ENCODE measurements at regions not wholly inside any gene's neighbourhood (a gene's known extent, or its start where the extent isn't known, plus 50 kb on each side); places are given as distances from the start of the nearest gene placed in this dataset.

DNA sequence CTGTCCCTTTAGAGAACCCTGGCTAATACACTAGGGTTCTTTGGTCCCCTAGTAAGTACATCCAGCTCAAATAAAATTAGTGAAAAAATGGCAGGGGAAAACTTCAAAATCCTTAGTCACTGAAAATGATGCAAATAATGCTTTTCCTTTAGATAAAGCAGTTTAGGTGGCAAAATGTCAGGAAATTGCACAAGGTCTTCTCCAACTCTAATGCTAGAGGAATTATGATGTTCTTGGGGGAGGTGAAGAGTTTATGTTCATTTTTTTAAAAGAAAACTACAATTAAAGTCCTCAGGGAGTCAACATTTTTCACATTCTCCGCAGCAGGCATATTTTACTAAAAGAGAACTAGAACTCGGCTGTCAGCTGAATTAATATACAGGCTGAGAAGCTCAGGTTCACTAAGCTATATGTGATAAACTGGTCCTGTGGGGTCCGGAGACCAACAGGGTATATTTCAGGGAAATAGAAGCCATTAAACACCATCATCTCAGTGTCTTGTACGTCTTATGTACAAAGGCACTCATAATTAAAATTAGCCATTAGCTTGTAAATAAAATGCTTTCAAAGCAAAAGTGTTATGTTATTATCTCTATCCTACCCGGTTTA, 1164.7 kb upstream of the AUTS2 start:
- H3K9me3 ChIP-seq = peaks cover 0 to 11% (median 0%) of the 10 kb centered on the region in 4 donors
- WGBS, 2 donors = 84 to 87% methylated on average over 5 of the region's 5 CpGs

GRCh38 chr7:68434857-68435256, 1163.4 kb upstream of the AUTS2 start:
- Histone ChIP-seq H3K36me3 (no peaks in the 10 kb centered on the region), H3K4me1 (no peaks in the 10 kb centered on the region), H3K9me3 (peaks cover 0 to 11% (median 0%) of the 10 kb centered on the region in 4 donors), H3K4me3 (no peak overlapping the region), H3K27me3 (no peaks in the 10 kb centered on the region), H3K27ac (no peak overlapping the region)
- intact Hi-C loops (cut with DNase I) = no loop called here
- no peak for TF ChIP-seq POLR2A (IDR thresholded peaks at IDR 0.05)
- no peak for TF ChIP-seq CTCF (IDR thresholded peaks at IDR 0.05)
- no peak for TF ChIP-seq EP300 (IDR thresholded peaks at IDR 0.05)
- TF ChIP-seq POLR2AphosphoS5 (IDR thresholded peaks at IDR 0.05) = no peak
- DNase-seq = no peak
- WGBS, 2 donors = 44 to 69% methylated on average over 13 of the region's 13 CpGs

More for the DNA sequence above, 1164.7 kb upstream of the AUTS2 start:
- H3K27ac ChIP-seq = no peak overlapping the region
- no peaks in the 10 kb centered on the region for H3K4me1 ChIP-seq
- TF ChIP-seq POLR2A (IDR thresholded peaks at IDR 0.05) (no peak), POLR2AphosphoS5 (IDR thresholded peaks at IDR 0.05) (no peak), EP300 (IDR thresholded peaks at IDR 0.05) (no peak), CTCF (IDR thresholded peaks at IDR 0.05) (no peak)
- DNase-seq = no peak
- H3K36me3 ChIP-seq = no peaks in the 10 kb centered on the region
- no peak overlapping the region for H3K4me3 ChIP-seq
- no peaks in the 10 kb centered on the region for H3K27me3 ChIP-seq
- intact Hi-C loops (cut with DNase I) = no loop called here

- Histone ChIP-seq H3K4me1 (no peaks in the 10 kb centered on the region), H3K27ac (no peak overlapping the region), H3K9me3 (peaks cover 0 to 11% (median 0%) of the 10 kb centered on the region in 4 donors), H3K27me3 (no peaks in the 10 kb centered on the region), H3K4me3 (no peak overlapping the region), H3K36me3 (no peaks in the 10 kb centered on the region)
- WGBS, 2 donors = 41 to 52% methylated on average over 2 of the region's 2 CpGs
- no peak for DNase-seq
- intact Hi-C loops (cut with DNase I) = no loop called here
- TF ChIP-seq POLR2AphosphoS5 (IDR thresholded peaks at IDR 0.05) = no peak
- no peak for TF ChIP-seq POLR2A (IDR thresholded peaks at IDR 0.05)
- no peak for TF ChIP-seq EP300 (IDR thresholded peaks at IDR 0.05)
Observed at GRCh38 chr7:68438016-68438415, 1160.3 kb upstream of the AUTS2 start.

DNA sequence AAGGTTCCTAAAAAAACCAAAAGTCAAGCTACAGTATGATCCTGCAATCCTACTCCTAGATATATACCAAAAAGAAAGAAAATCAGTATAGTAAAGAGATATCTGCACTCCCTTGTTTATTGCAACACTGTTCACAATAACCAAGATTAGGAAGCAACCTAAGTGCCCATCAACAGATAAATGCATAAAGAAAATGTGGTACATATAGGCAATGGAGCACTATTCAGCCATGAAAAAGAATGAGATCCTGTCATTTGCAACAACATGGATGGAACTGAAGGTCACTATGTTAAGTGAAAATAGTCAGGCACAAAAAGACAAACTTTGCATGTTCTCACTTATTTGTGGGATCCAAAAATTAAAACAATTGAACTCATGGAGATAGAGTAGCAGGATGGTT, 1159.5 kb upstream of the AUTS2 start:
- no peaks in the 10 kb centered on the region for H3K4me1 ChIP-seq
- no peak overlapping the region for H3K27ac ChIP-seq
- no peaks in the 10 kb centered on the region for H3K36me3 ChIP-seq
- intact Hi-C loops (cut with DNase I) = no loop called here
- H3K27me3 ChIP-seq = no peaks in the 10 kb centered on the region
- no peak for DNase-seq
- TF ChIP-seq POLR2A (IDR thresholded peaks at IDR 0.05) (no peak), POLR2AphosphoS5 (IDR thresholded peaks at IDR 0.05) (no peak), EP300 (IDR thresholded peaks at IDR 0.05) (no peak), CTCF (IDR thresholded peaks at IDR 0.05) (no peak)
- peaks cover 0 to 11% (median 0%) of the 10 kb centered on the region in 4 donors for H3K9me3 ChIP-seq
- H3K4me3 ChIP-seq = no peak overlapping the region

GRCh38 chr7:68439897-68440296, 1158.4 kb upstream of the AUTS2 start:
- no peak overlapping the region for H3K27ac ChIP-seq
- no peak for TF ChIP-seq EP300 (IDR thresholded peaks at IDR 0.05)
- no peak for TF ChIP-seq CTCF (IDR thresholded peaks at IDR 0.05)
- no peak for TF ChIP-seq POLR2A (IDR thresholded peaks at IDR 0.05)
- TF ChIP-seq POLR2AphosphoS5 (IDR thresholded peaks at IDR 0.05) = no peak
- intact Hi-C loops (cut with DNase I) = no loop called here
- H3K4me3 ChIP-seq = no peak overlapping the region
- WGBS, 2 donors = 89 to 98% methylated on average over 1 of the region's 1 CpG
- H3K36me3 ChIP-seq = no peaks in the 10 kb centered on the region
- peaks cover 0 to 11% (median 0%) of the 10 kb centered on the region in 4 donors for H3K9me3 ChIP-seq
- no peak for DNase-seq
- H3K4me1 ChIP-seq = no peaks in the 10 kb centered on the region
- H3K27me3 ChIP-seq = no peaks in the 10 kb centered on the region
